NCI-H526 treated with DMSO at 0.1 percent for 48 hours (cell line): ENCODE measurements at regions not wholly inside any gene's neighbourhood (a gene's known extent, or its start where the extent isn't known, plus 50 kb on each side); places are given as distances from the start of the nearest gene placed in this dataset.
A peak's percentile ranks its signal among the peaks of the same experiment; 100 is the strongest.

ENCODE experiments used
- DNase-seq: peaks from one replicate; lab custom pipeline; 2025; lab: John Stamatoyannopoulos, UW

GRCh38 chr7:41832941-41833340 lies 130.1 kb upstream of the INHBA start:
- no peak for DNase-seq

GRCh38 chr7:41830271-41830670 lies 127.4 kb upstream of the INHBA start:
- no peak for DNase-seq

DNA sequence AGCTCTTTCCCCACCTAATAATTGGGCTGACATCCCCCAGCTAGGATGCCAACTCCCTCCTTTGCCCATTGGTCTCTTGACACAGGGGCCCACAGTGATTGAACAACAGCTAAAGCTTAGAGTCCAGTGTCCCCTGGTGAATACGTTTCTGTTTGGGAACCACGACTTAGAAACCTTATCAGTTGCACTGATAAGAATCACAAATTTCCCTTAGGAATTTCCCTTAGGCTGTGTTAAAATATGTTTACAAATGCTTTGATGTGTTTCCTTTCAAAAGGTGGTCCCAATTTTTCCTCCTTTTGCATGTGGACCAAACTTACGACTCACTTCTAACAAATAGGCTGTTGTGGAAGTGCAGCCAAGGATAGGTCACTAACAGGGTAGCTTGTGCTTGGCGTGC lies 126.0 kb upstream of the INHBA start:
- DNase-seq: no peak

GRCh38 chr7:41826641-41827040 lies 123.8 kb upstream of the INHBA start:
- no peak for DNase-seq

GRCh38 chr7:41825927-41826480 lies 123.1 kb upstream of the INHBA start:
- no peak for DNase-seq

- peak; percentile 16 for DNase-seq
These were observed 121.4 kb upstream of the INHBA start for GRCh38 chr7:41824284-41824683.

DNA sequence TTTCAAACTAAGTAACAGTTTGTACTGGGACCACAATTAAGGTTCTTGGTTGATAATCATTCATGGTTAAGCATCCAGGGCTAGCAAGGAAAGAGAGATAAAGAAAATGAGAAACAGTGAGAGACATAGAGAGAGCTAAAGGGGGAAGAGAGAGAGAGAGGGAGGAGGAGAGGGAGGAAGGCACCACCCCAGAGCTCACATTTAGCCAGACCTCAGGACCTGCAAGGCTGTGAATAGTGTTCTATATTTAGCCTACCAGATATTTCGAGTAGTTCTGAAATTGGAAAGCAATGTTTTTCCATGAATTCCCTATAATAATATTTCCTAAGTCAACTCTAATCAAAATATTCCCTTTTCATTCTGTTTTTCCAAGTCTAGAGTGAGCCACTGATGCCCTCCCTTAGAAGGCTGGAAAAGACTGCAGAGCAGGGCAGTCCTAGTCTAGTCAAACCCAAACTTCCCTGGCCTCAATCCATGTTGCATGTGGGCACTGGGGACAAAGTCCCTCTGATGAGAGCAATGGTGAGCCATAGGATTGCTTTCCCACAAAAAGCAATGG lies 119.4 kb upstream of the INHBA start:
- no peak for DNase-seq

GRCh38 chr7:41821521-41822213 lies 118.8 kb upstream of the INHBA start:
- DNase-seq: no peak

DNA sequence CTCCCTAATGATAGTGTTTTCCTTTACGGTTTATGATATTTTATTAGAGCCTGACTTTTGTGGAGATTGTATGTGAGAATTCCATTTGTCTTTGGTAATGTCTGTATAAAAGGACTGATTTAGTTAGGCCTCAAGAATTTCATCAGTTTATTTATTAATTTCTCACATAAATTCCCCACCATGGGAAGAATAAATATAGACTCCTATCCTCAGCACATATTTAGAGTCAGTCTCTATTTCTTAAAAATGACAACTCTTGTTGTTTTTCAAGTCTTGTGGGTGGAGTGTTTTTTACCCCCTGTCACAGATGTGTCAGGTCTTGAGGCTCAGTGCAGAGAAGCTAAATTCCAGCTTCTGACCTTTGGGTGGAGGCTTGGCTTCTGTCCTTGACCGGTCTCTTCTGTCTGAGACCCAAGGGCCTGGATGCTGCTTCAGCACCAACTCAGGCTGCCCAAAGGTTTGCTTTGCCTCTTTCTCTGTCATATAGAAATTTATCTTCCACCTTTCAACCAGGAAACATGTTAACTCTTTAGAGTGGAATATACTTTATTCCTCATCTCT lies 117.3 kb upstream of the INHBA start:
- no peak for DNase-seq

GRCh38 chr7:41819645-41820044 lies 116.8 kb upstream of the INHBA start:
- no peak for DNase-seq

DNA sequence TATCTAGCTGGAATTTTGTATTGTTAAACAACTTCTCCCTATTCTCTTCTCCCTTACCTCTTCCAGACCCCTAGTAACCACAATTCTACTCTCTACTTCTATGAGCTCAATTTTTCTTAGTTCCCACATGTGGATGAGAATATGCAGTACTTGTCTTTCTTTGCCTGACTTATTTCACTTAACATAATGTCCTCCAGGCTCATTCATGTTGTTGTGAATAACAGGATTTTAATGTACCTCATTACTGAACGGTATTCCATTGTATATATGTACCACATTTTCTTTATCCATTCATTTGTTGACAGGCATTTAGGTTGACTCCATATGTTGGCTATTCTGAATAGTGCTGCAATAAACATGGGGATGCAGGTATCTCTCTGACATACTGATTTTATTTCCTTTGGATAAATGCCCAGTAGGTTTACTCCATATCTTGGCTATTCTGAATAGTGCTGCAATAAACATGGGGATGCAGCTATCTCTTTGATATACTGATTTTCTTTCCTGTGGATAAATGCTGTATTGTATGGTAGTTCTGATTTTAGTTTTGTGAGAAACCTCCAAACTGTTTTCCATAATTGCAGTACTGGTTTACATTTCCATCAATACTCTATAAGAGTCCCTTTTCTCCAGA lies 116.0 kb upstream of the INHBA start:
- DNase-seq: no peak

- DNase-seq: no peak
These were observed 114.5 kb upstream of the INHBA start for GRCh38 chr7:41817386-41817785.

DNA sequence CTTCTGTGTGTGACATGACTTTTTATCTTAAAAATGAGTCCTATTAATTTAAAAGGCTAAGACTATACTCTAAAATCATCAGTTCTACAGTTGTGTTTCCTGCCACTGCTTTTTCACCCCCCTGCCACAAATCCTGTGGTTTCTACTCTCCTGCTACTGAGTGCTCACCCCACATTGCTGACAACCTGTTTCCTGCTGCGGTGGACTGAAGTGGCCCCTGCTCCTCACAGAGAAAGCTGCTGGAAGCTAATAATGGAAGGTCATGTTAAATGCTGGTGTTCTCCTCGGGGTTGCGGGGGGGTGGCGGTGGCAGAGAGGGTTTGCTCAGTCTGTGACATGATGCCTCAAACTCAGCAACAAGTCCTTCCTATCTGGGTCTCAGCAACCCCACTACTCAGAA lies 113.2 kb upstream of the INHBA start:
- no peak for DNase-seq

DNA sequence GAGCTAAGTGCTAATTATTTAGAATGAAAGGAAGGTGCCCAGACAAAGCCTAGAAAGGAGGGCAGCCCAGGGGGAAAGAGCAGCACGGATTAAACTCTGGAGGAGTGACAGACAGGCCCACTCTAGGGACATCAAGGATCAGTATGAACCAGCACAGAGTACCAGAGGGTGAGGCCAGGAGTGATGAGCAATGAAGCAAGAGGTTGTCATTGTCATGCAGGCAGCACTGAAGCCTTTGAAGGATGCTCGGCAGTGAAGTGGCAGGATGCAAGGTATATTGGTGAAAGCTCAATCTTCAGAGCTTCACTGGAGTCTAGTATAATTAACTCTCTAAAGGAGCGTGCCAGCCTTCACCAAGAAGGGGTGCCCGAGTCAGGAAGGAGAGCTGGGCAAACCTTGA lies 112.0 kb upstream of the INHBA start:
- no peak for DNase-seq

GRCh38 chr7:41813286-41813685 lies 110.4 kb upstream of the INHBA start:
- DNase-seq: no peak

DNA sequence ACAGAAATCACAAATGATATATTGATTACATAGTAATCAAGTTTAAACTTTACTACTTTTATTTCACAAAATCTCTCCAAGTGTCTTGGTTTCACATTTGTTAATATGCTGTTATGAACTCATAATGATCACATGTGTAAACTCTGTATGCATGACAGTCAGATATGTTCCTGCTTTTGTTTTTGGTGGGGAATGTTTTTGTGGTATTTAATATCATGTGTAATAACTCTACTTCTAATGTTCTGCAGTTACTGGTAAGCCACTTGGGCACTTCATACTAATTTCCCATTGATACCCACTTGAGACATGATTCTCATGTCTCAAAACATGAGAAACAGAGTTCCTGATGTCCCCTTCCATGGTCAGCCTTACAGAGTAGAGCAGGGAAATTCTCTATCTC lies 109.1 kb upstream of the INHBA start:
- no peak for DNase-seq

DNA sequence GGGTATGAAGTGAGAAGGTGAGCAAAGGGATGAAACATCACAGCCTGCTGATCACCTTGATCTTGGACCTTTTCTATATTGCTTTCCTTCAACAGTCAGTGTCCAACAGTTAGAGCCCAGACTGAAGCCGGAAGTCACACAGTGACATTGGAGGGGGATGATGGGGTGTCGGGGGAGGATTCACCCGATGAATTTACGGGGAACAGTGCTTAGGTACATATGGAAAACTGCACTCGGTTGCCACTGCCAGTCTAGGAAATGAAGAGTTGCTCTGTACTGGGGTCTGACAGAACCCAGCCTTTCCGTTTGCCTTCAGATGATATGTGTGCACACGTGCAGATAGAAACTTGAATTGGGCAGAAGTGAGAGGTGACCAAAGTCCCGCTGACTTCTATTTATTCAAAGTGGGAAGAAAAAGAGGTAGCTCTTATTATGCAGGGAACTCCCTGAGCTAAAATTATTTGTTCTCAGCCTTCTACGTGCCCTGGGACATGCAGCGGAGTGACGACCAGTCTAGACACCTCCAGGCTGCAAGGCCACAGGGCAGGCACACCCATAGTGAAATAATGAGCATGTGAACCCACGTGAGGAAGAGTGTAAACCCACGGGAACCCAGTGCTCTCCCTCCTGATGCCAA lies 107.2 kb upstream of the INHBA start:
- no peak for DNase-seq

- no peak for DNase-seq
These were observed 106.6 kb upstream of the INHBA start for GRCh38 chr7:41809529-41809939.

- no peak for DNase-seq
These were observed 106.2 kb upstream of the INHBA start for GRCh38 chr7:41809116-41809515.

GRCh38 chr7:41808541-41808940 lies 105.7 kb upstream of the INHBA start:
- no peak for DNase-seq

DNA sequence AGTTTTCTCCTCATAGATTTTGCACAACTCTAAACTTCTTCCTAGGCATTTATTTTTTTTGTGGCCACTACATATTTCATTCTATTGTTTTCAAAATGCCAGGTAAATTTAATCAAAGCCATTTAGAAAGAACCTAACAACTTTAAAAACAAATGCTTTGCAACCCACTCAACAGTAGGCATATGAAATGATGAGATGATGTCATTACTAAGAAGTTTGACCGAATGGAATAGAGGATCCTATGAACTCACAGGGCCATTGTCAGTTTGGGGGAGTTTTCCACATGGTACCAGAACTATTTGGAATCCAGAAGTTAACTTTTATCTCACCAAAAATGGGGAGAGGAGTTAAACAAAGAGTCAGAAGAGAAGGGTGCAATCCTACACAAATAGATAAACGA lies 100.7 kb upstream of the INHBA start:
- no peak for DNase-seq

DNA sequence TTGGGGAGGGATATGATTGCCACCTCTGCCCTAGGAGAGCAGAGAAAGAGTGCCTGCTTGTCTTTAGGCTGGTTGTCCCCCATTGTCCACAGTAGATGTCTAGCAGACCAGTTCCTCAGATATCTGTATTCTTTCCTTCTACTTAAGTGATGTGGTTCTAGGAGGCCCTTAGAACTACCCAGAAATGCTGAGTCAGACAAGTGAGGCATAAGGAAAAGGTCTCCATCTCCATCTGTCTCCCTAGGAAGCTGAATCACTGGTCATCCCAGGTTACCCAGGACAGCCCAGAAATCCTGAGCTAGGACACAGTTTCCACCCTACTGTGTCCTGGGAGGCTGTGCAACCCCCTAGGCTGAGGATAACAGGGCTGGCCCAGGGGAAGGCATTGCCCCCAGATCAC lies 93.4 kb upstream of the INHBA start:
- no peak for DNase-seq
